SK-N-SH treated with all-trans-retinoic acid at 6 μM for 48 hours (cell line): ENCODE measurements at regions not wholly inside any gene's neighbourhood (a gene's known extent, or its start where the extent isn't known, plus 50 kb on each side); places are given as distances from the start of the nearest gene placed in this dataset.

ENCODE experiments used
- ARNTL ChIP-seq: fragments of 450-650 bp; formaldehyde crosslinking; IDR thresholded peaks from 2 replicates; pipeline ENCODE4 v1.5.0; 2020; ENCODE audit warnings: low read depth, mild to moderate bottlenecking, moderate library complexity, borderline replicate concordance
- CREB5 ChIP-seq: fragments of 250-450 bp; sonication (Bioruptor Pico); IDR thresholded peaks from 2 replicates; pipeline ENCODE4 v1.5.1; 2020; ENCODE audit warnings: low read depth, mild to moderate bottlenecking, moderate library complexity
- CSDC2 ChIP-seq: fragments of 250-450 bp; sonication (Bioruptor Pico); IDR thresholded peaks from 2 replicates; pipeline ENCODE4 v1.5.0; 2020; ENCODE audit warnings: mild to moderate bottlenecking, moderate library complexity
- CSRNP3 ChIP-seq: fragments of 250-450 bp; sonication (Bioruptor Pico); IDR thresholded peaks from 2 replicates; pipeline ENCODE4 v1.5.1; 2021; ENCODE audit warnings: mild to moderate bottlenecking, moderate library complexity
- GLIS3 ChIP-seq: fragments of 250-450 bp; sonication (Bioruptor Pico); IDR thresholded peaks from 2 replicates; pipeline ENCODE4 v1.5.0; 2020; ENCODE audit warnings: mild to moderate bottlenecking, moderate library complexity
- ISL1 ChIP-seq: fragments of 250-450 bp; sonication (Bioruptor Pico); IDR thresholded peaks from 2 replicates; pipeline ENCODE4 v2.1.2; 2022; ENCODE audit warnings: mild to moderate bottlenecking, moderate library complexity
- PATZ1 ChIP-seq: fragments of 250-450 bp; sonication (Bioruptor Pico); IDR thresholded peaks from 2 replicates; pipeline ENCODE4 v1.8.0; 2020; ENCODE audit warnings: mild to moderate bottlenecking, moderate library complexity, borderline replicate concordance
- RARB ChIP-seq: fragments of 250-450 bp; sonication (Bioruptor Pico); IDR thresholded peaks from 2 replicates; pipeline ENCODE4 v1.8.0; 2021; ENCODE audit warnings: mild to moderate bottlenecking, moderate library complexity
- SNAI2 ChIP-seq: fragments of 250-450 bp; sonication (Bioruptor Pico); IDR thresholded peaks from 2 replicates; pipeline ENCODE4 v1.5.0; 2020; ENCODE audit warnings: mild to moderate bottlenecking, moderate library complexity
- TCF4 ChIP-seq: fragments of 250-450 bp; sonication (Bioruptor Pico); IDR thresholded peaks from 2 replicates; pipeline ENCODE4 v1.8.0; 2021; ENCODE audit warnings: mild to moderate bottlenecking, moderate library complexity, borderline replicate concordance
- ZFP3 ChIP-seq: fragments of 250-450 bp; sonication (Bioruptor Pico); IDR thresholded peaks from 2 replicates; pipeline ENCODE4 v1.5.0; 2020; ENCODE audit warnings: mild to moderate bottlenecking, moderate library complexity
- ZFP30 ChIP-seq: fragments of 450-650 bp; formaldehyde crosslinking; IDR thresholded peaks from 2 replicates; pipeline ENCODE4 v1.5.0; 2022; ENCODE audit warnings: mild to moderate bottlenecking, moderate library complexity
- ZNF8 ChIP-seq: fragments of 450-650 bp; formaldehyde crosslinking; IDR thresholded peaks from 2 replicates; pipeline ENCODE4 v1.5.0; 2020; ENCODE audit warnings: mild to moderate bottlenecking, moderate library complexity

- TF ChIP-seq TCF4 (no peak), CREB5 (CRISPR knock-in tag) (no peak), ZFP30 (CRISPR knock-in tag) (no peak), RARB (CRISPR knock-in tag) (no peak), PATZ1 (CRISPR knock-in tag) (no peak), GLIS3 (CRISPR knock-in tag) (no peak), ISL1 (no peak), ZFP3 (CRISPR knock-in tag) (no peak), CSRNP3 (CRISPR knock-in tag) (no peak), ARNTL (no peak), SNAI2 (CRISPR knock-in tag) (no peak), ZNF8 (CRISPR knock-in tag) (no peak), CSDC2 (CRISPR knock-in tag) (no peak)
Observed at GRCh38 chr7:91344911-91345310, 80.7 kb downstream of the FZD1 start.
